Central memory CD8-positive, alpha-beta T cell (primary cell): ENCODE measurements at regions not wholly inside any gene's neighbourhood (a gene's known extent, or its start where the extent isn't known, plus 50 kb on each side); places are given as distances from the start of the nearest gene placed in this dataset.

Source experiments
- ATAC-seq: fragments of 150-1000 bp; cut with Tn5 transposase; replicated peaks from 2 replicates; pipeline ENCODE4 v1.10.0; 2022; ENCODE audit warnings: mild to moderate bottlenecking, moderate FRiP score, moderate number of reproducible peaks; ENCODE audit not compliant: poor library complexity, severe bottlenecking; ENCODE audit errors: extremely low read depth
- DNase-seq, 2 donors: peaks; one replicate each; pipeline ENCODE4 v3.0.0; 2021; ENCODE audit warnings: low spot score in 2 of 2
- H3K27ac Mint-ChIP-seq: one replicate; pipeline ENCODE4 v1.8.0; 2022; ENCODE audit warnings: low read depth, mild to moderate bottlenecking, moderate library complexity, mixed read lengths
- H3K27me3 Mint-ChIP-seq: one replicate; pipeline ENCODE4 v1.8.0; 2022; ENCODE audit warnings: mixed read lengths
- H3K36me3 Mint-ChIP-seq: one replicate; pipeline ENCODE4 v1.8.0; 2022; ENCODE audit warnings: mild to moderate bottlenecking, moderate library complexity, mixed read lengths; ENCODE audit not compliant: insufficient read depth
- H3K4me1 Mint-ChIP-seq: one replicate; pipeline ENCODE4 v1.8.0; 2022; ENCODE audit warnings: mixed read lengths
- H3K4me3 Mint-ChIP-seq: one replicate; pipeline ENCODE4 v1.8.0; 2022; ENCODE audit warnings: mild to moderate bottlenecking, moderate library complexity, mixed read lengths
- H3K9me3 Mint-ChIP-seq: one replicate; pipeline ENCODE4 v1.8.0; 2022; ENCODE audit warnings: mixed read lengths

DNA sequence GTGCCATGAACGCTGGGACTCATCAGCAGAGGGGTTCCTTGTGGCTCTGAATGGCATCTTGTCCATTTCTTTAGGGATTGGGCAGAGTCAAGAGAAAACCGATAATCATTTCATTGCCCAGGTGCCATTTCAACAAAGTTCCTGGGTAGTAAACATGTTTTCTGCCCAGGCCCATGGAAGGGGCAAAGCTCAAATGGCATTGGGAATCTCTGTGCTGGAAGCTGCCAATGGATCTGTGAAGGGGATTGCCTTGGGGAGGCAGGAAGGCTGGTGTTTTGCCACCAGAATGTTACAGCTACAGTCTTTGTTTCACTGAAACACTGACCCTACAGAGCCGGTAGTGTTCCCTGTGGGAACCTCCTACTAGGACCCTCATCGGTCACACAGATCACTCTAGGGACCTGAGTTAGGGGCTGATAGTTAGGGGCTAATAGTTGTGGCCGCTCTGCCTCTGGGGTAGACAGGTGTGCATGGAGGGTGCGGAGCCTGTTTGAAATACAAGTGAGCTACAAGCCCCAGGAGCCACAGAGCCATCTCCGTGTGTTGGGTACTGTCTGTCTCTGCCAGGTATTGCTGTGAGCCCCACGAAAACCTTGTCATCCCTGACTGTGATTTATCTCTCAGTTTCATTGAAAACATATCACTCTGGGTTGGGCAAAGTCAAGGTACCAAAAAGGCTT lies 224.4 kb upstream of the COPS8 start:
- DNase-seq (no peak), ATAC-seq (no peak)
- no peak overlapping the region for H3K27ac Mint-ChIP-seq
- H3K4me3 Mint-ChIP-seq = no peak overlapping the region
- no peaks in the 10 kb centered on the region for H3K9me3 Mint-ChIP-seq
- no peaks in the 10 kb centered on the region for H3K36me3 Mint-ChIP-seq
- H3K4me1 Mint-ChIP-seq = no peaks in the 10 kb centered on the region
- peaks cover 74% of the 10 kb centered on the region for H3K27me3 Mint-ChIP-seq

DNA sequence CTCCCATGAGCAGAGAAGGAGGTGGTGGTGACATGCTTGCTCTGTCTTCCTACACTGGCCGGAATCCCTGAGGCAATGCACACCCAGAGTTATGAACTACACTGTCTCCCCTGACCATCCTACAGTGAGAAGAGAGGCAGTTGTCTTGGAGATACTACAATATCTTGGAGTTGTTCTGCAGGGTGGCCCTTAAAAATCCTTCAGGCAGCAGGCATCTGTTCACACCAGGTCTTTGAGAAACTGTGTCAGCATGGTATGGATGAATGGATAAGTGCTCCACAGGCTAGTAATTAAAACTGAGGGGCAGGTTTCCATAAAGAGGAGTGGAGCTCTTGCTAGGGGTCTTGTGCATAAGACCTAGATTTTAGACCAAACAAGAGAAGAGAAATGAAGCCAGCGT lies 223.7 kb upstream of the COPS8 start:
- Mint-ChIP-seq H3K4me1 (no peaks in the 10 kb centered on the region), H3K27ac (no peak overlapping the region), H3K4me3 (no peak overlapping the region), H3K27me3 (peaks cover 75% of the 10 kb centered on the region), H3K9me3 (no peaks in the 10 kb centered on the region), H3K36me3 (no peaks in the 10 kb centered on the region)
- DNase-seq (no peak), ATAC-seq (no peak)

GRCh38 chr2:236862526-236862925 lies 223.2 kb upstream of the COPS8 start:
- Mint-ChIP-seq H3K27ac (no peak overlapping the region), H3K27me3 (peaks cover 74% of the 10 kb centered on the region), H3K4me1 (no peaks in the 10 kb centered on the region), H3K9me3 (no peaks in the 10 kb centered on the region), H3K36me3 (no peaks in the 10 kb centered on the region), H3K4me3 (no peak overlapping the region)
- DNase-seq (no peak), ATAC-seq (no peak)

- no peaks in the 10 kb centered on the region for H3K4me1 Mint-ChIP-seq
- ATAC-seq (no peak), DNase-seq (no peak)
- no peak overlapping the region for H3K27ac Mint-ChIP-seq
- no peaks in the 10 kb centered on the region for H3K9me3 Mint-ChIP-seq
- H3K36me3 Mint-ChIP-seq = no peaks in the 10 kb centered on the region
- no peak overlapping the region for H3K4me3 Mint-ChIP-seq
- peaks cover 67% of the 10 kb centered on the region for H3K27me3 Mint-ChIP-seq
Observed at GRCh38 chr2:236862961-236863728, 222.5 kb upstream of the COPS8 start.

- H3K27ac Mint-ChIP-seq = no peak overlapping the region
- ATAC-seq (no peak), DNase-seq (no peak)
- H3K36me3 Mint-ChIP-seq = no peaks in the 10 kb centered on the region
- no peaks in the 10 kb centered on the region for H3K4me1 Mint-ChIP-seq
- no peak overlapping the region for H3K4me3 Mint-ChIP-seq
- H3K27me3 Mint-ChIP-seq = peaks cover 62% of the 10 kb centered on the region
- no peaks in the 10 kb centered on the region for H3K9me3 Mint-ChIP-seq
Observed at GRCh38 chr2:236863729-236864126, 222.0 kb upstream of the COPS8 start.

GRCh38 chr2:236865052-236865451 lies 220.6 kb upstream of the COPS8 start:
- no peaks in the 10 kb centered on the region for H3K4me1 Mint-ChIP-seq
- H3K4me3 Mint-ChIP-seq = no peak overlapping the region
- H3K27ac Mint-ChIP-seq = no peak overlapping the region
- ATAC-seq (no peak), DNase-seq (no peak)
- H3K9me3 Mint-ChIP-seq = no peaks in the 10 kb centered on the region
- H3K27me3 Mint-ChIP-seq = peaks cover 61% of the 10 kb centered on the region
- no peaks in the 10 kb centered on the region for H3K36me3 Mint-ChIP-seq

DNA sequence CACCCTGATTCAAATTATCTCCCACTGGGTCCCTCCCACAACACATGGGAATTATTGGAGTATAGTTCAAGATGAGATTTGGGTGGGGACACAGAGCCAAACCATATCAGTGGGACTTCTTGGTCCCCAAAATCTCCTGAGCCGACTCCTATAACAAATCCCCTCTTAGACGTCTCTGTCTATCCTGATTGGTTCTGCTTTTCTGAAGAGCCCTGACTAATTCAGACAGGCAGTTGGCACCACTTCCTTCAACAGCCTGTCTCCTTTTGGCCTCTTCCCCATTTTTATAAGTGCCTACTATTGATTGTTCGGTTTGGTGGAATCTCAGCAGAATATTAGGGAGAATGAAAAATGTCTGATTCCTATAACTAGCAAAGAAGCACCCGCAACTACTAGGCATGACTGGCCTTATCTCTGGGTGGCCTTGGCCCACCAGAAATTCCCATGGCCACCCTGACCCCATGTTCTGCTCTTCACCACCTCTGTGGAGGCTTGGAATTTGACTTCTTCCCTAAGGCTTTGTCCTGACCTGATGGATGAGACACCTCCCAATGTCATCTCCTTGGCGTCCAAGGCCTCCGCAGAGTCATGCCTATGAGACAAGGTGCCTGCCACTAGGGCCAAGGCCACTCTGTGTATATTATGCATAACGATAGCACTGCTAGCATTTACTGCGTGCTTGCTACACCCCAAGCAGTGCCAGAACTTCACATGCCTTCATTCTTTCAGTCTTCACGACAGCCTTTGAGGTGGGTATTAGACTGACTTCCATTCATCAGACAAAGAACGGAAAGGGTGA lies 218.9 kb upstream of the COPS8 start:
- no peak overlapping the region for H3K27ac Mint-ChIP-seq
- DNase-seq = no peak

DNA sequence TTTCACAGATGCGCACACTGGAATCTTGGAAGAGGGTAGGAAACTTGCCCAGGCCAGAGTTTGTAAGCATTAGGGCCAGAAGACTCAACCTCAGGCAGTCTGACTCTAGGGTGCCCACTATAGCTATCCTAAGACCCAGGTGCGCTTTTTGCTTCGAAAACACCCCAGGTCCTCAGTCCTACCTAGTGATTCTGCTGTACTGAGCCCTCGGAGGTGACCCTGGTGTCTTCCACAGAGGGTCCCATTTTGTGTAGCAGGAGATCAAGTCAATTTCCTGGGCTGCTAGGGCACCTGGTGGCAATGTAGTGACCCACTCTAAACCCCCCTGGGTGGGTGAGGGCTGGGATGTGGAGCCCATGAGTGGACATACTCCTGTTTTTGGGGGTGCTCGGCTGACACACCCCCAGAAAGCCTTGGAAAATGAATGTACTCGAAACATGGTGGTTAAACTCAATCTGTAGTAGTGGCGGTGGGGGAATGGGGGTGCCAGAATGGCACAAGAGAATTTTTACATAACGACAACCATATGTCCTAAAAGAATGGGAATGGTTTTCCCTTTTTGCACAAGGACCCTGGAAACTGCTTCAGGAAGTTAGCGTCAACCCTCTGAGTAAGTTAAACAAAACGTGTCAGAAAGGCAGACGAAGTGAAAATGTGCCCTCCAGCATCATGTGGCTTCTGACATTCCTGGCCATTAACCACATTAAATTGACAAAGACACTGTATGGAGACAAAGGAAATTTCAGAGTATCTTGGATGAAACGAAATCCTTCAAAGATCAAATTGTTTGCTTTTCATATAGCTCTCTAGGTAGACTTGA lies 218.0 kb upstream of the COPS8 start:
- Mint-ChIP-seq H3K9me3 (no peaks in the 10 kb centered on the region), H3K4me3 (no peak overlapping the region), H3K27ac (no peak overlapping the region), H3K36me3 (no peaks in the 10 kb centered on the region), H3K4me1 (peaks cover 6% of the 10 kb centered on the region), H3K27me3 (peaks cover 53% of the 10 kb centered on the region)
- DNase-seq (no peak), ATAC-seq (no peak)

More for the DNA sequence above, 218.9 kb upstream of the COPS8 start:
- Mint-ChIP-seq H3K36me3 (no peaks in the 10 kb centered on the region), H3K4me3 (no peak overlapping the region), H3K9me3 (no peaks in the 10 kb centered on the region), H3K4me1 (peaks cover 5% of the 10 kb centered on the region), H3K27me3 (peaks cover 62% of the 10 kb centered on the region)
- no peak for ATAC-seq

DNA sequence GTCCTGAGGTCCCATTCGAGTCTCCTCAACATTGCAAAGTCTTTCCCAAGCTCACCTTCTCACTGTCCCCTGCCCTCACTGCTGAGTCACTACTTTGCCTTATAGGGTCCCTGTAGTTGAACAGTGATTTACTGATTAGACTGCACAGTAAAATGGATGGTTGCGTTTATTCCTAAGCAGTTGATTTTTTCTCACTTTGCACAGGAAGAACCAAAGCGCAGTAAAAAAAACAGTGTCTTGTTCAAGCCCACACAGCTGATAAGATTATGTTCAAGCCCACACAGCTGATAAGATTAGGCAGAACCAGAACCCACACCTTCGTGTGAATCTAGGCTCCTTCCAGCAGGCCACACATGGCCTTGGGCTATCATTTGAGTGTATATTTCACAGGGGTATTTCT lies 215.3 kb upstream of the COPS8 start:
- DNase-seq (no peak), ATAC-seq (no peak)
- no peak overlapping the region for H3K4me3 Mint-ChIP-seq
- no peak overlapping the region for H3K27ac Mint-ChIP-seq
- no peaks in the 10 kb centered on the region for H3K9me3 Mint-ChIP-seq
- no peaks in the 10 kb centered on the region for H3K36me3 Mint-ChIP-seq
- H3K27me3 Mint-ChIP-seq = peaks cover 36% of the 10 kb centered on the region
- H3K4me1 Mint-ChIP-seq = peaks cover 6% of the 10 kb centered on the region

- ATAC-seq = no peak
- H3K4me1 Mint-ChIP-seq = peaks cover 6% of the 10 kb centered on the region
Observed at GRCh38 chr2:236871500-236872001, 214.1 kb upstream of the COPS8 start.

DNA sequence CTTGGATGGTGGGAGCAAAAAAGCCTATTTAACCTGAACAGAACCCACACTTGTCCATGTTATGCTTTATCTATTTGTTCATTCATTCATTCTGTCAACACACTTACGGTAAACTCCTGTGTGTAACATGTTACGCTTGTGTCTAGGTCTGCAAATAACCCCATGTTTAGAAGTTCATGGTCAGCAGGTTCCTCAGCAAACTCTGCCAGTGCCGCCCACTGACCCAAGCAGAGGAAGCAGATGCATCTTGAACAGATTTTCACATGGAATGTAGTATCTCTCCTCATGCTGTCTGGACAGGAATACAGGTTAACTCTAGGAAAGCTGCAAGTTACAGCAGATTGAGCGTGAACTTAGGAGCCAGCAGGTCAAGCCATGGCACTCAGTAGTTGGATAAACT lies 213.7 kb upstream of the COPS8 start:
- H3K4me3 Mint-ChIP-seq = no peak overlapping the region
- H3K9me3 Mint-ChIP-seq = no peaks in the 10 kb centered on the region
- peaks cover 6% of the 10 kb centered on the region for H3K4me1 Mint-ChIP-seq
- peaks cover 40% of the 10 kb centered on the region for H3K27me3 Mint-ChIP-seq
- DNase-seq = no peak
- H3K27ac Mint-ChIP-seq = no peak overlapping the region
- H3K36me3 Mint-ChIP-seq = no peaks in the 10 kb centered on the region
- ATAC-seq = no peak

More at GRCh38 chr2:236871500-236872001, 214.1 kb upstream of the COPS8 start:
- peaks cover 40% of the 10 kb centered on the region for H3K27me3 Mint-ChIP-seq
- no peak overlapping the region for H3K4me3 Mint-ChIP-seq
- DNase-seq = no peak
- H3K27ac Mint-ChIP-seq = no peak overlapping the region
- no peaks in the 10 kb centered on the region for H3K9me3 Mint-ChIP-seq
- H3K36me3 Mint-ChIP-seq = no peaks in the 10 kb centered on the region

GRCh38 chr2:236872981-236873380 lies 212.7 kb upstream of the COPS8 start:
- Mint-ChIP-seq H3K4me3 (no peak overlapping the region), H3K4me1 (peaks cover 6% of the 10 kb centered on the region), H3K27ac (no peak overlapping the region), H3K36me3 (no peaks in the 10 kb centered on the region), H3K27me3 (peaks cover 43% of the 10 kb centered on the region), H3K9me3 (no peaks in the 10 kb centered on the region)
- no peak for DNase-seq
- no peak for ATAC-seq
